Frontal cortex (tissue), 3 donors: ENCODE measurements at regions not wholly inside any gene's neighbourhood (a gene's known extent, or its start where the extent isn't known, plus 50 kb on each side); places are given as distances from the start of the nearest gene placed in this dataset.
"Not testable (repeated sequence)": the region's sequence is repeated elsewhere in the genome, so short reads cannot be mapped to it uniquely, and the experiment has no call there.

Source experiments
- DNase-seq, 2 donors: peaks; one replicate each; pipeline ENCODE4 v3.0.0; 2012; ENCODE audit warnings: low spot score in 2 of 2
- FAIRE-seq: peaks from 2 replicates; lab custom pipeline; 2012; peaks lifted over from hg19 to GRCh38; lab: Jason Lieb, UNC
- donor health status: control.
- donor health status: control.
- donor health status: control.

DNA sequence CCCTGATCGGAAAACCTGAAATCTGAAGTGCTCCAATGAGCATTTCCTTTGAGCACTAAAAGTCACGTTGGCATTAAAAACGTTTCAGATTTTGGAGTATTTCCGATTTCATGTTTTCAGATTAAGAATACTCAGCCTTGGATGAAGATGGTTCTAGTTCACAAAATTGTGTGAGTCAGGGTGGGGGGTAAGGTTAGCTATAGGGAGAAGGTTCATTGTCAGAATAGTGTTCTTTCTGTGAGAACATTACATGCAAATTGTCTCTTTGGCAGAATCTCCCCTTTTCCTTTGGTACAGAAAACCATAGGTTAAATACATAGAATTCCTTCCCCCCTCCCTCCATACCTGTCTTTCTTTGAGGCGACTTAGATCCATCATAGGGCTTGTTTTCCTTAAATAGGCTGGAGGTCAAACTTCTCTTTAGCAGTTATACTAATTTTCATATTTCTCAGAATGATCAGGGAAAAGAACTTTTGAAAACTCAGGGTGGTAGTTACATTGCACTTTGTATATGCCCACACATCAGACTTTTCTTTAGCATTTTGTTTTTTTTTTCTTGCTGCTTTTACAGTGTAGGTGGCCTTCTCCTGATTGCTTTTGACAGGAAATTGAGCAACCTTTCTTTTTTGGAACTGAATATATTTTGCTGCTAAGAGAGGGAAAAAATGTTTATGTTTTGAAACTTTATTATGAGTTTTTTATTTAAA is 503.5 kb downstream of the PCNX1 start:
- DNase-seq, result no peak
- no peak for FAIRE-seq

DNA sequence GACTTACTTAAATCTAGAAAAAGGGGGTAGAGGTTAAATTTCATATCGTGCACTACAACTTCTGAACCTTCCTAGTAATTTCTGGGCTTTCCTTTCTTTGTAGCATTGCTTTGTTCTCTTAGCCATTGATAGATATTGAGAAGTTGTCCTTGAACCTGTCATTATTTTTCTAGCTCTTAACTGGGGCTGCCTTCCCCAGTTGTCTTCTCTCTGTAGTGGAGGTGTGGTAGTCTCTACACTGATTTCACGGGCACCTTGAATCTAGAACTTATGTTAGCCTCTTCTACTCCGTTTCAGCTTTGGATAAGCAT is 504.0 kb downstream of the PCNX1 start:
- FAIRE-seq (no peak), DNase-seq (no peak)

DNA sequence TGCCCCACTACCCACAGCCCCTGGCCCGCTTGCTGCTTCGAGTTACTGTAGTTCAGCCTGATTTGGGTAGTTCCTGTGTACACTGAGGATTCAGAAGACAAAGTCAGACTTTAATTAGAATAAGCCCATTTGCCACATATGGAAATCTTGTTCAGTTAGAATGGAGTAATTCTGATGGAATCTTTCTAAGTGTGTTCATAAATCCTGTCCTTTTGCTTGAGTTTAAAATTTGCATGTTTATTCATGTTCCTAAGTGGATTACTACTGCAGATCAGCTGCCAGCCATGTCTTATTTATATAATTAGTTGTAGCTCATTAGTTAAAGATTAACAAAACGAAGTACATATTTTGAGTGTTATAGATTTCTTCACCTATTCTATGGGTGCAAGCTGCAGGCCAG is 504.5 kb downstream of the PCNX1 start:
- DNase-seq (no peak), FAIRE-seq (no peak)

DNA sequence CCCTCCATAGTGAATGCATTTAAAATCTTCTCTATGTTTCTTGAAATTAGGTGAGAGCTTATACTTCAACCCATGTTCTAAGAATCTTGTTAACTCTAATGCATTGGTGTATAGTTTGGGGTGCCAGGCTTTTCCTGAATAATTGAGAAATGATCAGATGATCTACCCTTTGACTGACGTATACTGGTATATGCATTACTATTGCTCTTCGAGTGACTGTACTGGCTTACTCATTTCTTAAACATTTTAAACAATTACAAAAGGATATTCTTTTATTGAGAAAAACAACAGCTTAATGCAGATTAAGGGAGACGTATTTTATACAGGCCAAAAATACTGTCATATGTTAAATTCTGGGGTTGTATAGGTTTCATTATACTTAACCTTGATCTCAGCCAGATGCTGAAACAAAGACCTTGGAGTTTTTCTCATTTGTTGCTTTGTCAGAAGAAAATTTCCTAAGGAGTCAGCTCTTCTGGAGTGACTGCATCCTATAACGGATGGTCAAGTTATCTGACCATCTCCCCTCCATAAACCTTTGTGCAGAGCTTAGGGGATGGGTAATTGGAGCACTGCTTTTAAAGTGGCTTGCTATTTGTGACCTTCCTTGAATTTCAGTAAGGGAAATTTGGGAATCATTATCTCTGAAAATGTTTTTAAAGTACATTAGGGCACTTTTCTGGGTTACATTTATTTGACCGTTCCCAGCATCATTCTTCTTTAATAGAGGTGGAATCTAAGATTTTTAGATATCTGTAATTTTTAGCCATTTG is 507.6 kb downstream of the PCNX1 start:
- DNase-seq, result no peak

DNA sequence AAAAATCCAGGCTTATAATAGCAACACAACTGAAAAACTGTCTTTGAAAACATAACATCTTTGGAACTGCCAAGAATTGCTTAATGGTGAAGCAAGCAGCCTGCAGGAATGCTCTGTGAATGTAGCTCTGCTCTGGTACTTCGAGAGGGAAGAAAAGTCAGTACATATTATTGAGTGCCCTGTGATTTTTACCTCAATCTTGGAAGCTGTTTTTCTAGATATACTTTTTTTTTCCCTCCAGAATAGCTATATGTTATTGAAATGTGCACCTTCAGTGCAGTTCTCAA is 508.1 kb downstream of the PCNX1 start:
- FAIRE-seq (no peak), DNase-seq (no peak)

More for the DNA sequence above, 507.6 kb downstream of the PCNX1 start:
- FAIRE-seq, result no peak

DNA sequence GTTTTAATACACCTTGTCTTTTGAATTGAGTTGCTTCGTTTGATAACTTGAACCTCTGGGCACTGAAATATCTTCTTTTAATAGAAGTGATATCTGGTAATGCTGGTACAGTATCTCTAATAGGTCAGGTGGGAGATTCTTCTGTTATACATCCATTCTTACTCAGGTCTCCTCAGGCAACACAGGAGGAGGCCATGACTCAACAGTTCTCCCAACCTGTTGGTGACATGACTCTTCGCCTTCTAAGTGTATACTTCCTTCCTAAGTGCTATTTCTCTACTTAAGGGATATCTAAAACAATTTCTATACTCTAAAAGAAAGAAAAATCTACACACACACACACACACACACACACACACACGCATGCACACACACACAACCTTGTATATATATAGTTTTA is 509.1 kb downstream of the PCNX1 start:
- DNase-seq (no peak), FAIRE-seq (no peak)

DNA sequence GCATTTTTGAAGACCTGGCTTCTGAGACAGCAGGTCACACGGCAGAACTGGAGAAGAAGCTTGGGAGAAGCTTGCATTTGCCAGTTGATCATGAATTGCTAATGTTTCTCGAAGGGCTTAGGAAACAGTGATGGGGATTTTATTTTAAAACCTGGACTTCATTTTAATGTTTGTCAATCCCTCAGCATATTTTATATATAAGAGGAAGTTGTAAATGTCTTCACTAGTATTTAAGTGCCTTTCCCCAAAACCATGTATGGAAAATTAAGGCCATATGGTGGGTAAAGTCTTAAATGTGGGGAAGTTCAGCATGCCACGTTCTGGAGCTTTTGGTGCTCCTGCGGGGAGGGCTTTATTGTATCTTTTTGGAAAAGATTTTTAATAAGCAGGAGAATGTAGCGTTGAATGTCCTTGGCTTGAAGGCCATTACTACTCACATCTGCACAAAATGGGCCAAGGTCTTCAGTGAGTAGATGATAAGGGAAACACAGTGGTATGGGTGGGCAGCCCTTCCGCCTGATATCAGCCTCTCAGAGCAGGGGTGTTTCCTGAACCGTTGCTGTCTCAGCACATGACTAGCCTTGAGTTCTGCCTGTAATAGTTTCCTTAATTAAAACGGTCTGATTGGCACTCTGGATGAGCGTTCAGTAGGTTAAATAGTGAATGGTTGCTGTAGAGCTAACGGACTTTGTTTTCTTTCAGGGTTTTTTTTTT is 511.4 kb downstream of the PCNX1 start:
- FAIRE-seq (no peak), DNase-seq (no peak)

DNA sequence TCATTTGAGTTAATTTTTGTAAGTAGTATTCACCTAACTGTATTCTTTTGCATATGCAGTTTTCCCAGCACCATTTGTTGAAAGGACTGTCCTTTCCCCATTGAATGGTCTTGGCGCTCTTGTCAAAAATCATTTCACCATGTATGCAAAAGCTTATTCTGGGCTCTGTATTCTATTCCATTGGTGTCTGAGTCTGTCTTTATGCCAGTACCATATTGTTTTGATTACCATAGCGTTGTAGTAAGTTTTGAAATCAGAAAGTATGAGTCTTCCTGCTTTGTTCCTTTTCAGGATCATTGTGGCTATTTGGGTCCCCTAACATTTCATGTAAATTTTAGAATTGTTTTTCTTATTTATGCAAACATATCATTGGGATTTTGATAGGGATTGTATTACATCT is 508.7 kb upstream of the RGS6 start:
- FAIRE-seq, result no peak

DNA sequence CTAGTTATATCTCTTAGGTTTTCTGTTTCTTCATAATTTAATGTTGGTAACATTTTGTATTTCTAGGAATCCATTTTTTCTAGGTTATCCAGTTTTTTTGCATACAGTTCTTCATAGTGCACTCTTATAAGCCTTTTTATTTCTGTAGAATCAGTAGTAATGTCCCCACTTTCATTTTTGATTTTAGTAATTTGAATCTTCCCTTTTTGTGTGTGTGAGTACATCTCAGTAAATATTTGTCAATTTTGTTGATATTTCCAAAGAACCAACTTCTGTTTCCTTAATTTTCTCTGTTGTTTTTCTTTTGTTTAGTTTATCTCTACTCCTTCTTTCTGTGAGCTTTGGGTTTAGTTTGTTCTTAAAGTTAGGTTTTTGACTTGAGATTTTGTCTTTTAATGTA is 507.3 kb upstream of the RGS6 start:
- no peak for FAIRE-seq

More for the DNA sequence above, 508.7 kb upstream of the RGS6 start:
- no peak for DNase-seq

DNA sequence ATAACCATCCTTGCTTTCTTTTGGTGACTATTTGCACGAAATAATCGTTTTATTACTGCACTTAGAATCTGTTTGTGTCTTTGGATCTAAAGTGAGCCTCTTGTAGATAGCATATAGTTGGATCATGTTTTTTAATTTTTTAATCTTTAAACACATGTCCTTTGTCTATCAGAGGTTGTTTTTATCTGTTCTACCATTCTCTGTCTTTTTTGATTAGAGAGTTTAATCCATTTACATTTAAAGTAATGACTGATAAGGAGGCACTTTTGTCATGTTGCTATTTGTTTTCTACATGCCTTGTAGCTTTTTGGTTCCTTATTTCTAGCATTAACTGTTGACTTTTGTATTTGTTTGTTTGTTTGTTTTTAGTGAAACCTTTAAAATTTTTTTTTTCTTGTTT is 506.2 kb upstream of the RGS6 start:
- DNase-seq (no peak), FAIRE-seq (peak; percentile 33)

More for the DNA sequence above, 507.3 kb upstream of the RGS6 start:
- no peak for DNase-seq

DNA sequence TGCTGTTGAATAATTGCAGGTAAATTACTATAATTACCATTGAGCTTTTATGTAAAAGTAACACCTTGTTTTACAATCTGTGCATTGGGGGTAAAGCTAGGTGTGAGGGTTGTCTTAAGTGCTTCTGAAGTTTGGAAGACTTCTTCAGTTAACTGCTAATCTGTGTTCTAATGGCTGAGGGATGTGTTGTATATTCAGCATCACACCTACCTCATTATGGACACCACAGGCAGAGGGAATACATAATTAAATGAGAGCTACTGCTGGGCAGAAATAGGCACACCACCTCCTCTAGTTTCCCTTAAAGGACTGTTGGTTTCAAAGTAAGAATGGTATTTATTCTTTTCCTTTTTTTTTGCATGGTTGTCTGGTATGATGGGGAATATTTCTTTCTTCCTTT is 502.3 kb upstream of the RGS6 start:
- DNase-seq, result no peak
- FAIRE-seq, result no peak

DNA sequence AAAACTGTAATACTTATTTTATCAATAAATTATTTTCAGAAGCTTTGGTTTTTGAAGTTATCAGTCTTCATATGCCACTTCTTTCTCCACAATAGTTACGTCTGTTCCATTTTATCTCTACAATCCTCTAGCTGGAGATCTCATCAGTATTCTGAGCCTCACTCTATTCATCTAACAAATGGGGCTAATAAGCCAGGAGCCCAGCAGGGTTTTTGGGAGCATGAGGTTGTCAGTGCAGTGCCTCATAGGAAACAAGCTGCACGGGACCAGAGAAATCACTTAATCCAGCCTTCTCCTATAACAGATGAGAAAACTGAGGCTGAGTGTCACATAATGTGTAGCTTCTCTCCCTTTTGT is 501.9 kb upstream of the RGS6 start:
- DNase-seq, result no peak
- no peak for FAIRE-seq

DNA sequence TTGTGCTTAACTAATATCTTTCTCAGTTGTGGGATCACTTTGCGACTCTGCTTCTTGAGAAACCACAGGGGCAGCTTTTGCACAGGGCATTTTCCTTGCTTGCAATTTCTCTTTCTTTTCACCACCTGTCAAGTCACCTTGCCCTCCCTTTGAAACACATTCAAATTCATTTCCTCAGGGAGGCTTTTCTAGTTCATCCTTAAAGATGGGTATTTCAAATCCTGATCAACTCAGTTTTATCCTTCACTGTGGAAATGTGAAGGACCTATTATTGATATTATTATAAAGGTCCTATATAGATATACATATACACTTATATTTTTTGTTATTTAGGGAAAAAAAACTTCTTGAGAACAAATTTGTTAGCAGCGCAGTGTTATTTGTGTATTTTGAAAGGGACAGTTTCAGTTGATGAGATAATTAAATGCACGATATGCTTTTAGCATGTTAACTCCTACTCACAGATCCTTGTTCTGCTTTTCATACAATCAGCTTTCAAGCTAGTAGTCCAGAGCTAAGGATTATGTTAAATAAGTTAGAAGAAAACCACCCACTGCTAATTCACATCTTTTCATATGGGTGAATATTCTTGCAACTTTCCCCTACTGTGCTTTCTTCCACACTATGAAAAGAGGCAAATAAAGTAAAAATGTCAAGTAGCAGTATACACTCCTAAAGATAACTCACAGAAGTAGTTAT is 501.4 kb upstream of the RGS6 start:
- no peak for FAIRE-seq
- DNase-seq, result no peak

DNA sequence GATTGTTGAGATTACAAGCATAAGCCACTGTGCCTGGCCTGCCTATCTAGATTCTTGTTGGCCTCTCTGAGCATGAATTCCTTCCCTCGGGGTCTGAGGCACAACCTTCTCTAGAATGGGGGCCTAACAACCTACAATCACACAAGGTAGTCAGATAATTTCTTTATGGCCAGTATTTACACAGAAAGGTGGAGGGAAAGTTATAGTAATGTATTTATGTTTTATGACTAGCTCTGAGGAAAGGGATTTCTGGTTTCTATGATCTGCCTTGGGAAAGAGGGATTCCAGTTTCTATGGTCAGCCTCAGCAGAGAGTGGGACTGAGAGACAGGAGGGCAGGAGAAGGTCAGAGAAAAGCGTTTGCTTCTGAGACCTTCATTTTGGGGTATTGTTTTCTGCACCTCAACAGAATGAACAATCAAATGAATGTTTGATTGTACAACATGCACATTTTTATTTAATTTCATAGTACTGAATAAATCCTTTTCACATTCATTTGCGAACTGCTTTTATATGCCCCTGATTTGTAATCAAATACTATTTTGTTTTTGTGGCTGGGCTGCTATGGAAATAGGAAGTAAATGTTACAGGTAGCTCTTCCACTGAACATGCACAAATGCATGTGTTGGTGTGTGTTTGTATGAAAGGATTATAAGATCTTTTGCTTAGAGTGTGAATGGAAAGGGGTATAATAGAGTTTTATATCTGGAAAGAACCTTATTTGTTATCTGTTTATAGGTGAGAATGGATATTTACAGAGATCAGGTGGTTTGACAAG is 499.7 kb upstream of the RGS6 start:
- DNase-seq (no peak), FAIRE-seq (no peak)

DNA sequence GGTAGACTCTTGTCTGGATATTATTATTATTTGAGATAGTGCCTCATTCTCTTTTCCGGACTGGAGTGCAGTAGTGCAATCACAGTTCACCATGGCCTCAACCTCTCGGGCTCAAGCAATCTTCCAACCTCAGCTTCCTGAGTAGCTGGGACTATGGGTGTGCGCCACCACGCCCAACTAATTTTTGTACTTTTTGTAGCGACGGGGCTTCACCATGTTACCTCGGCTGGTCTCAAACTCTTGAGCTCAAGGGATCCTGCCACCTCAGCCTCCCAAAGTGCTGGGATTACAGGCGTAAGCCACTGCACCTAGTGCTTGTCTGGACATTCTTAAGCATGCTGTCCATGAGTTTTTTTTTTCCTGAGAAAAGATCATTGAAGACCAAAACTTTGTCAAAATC is 498.9 kb upstream of the RGS6 start:
- no peak for DNase-seq
- FAIRE-seq, result no peak

DNA sequence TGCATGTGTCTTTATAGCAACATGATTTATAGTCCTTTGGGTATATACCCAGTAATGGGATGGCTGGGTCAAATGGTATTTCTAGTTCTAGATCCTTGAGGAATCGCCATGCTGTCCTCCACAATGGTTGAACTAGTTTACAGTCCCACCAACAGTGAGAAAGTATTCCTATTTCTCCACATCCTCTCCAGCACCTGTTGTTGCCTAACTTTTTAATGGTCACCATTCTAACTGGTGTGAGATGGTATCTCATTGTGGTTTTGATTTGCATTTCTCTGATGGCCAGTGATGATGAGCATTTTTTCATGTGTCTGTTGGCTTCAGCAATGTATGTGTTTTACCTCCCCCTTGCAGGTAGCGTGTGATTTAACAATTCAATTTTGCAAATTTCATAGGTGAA is 496.6 kb upstream of the RGS6 start:
- DNase-seq, FAIRE-seq: not testable (repeated sequence)

DNA sequence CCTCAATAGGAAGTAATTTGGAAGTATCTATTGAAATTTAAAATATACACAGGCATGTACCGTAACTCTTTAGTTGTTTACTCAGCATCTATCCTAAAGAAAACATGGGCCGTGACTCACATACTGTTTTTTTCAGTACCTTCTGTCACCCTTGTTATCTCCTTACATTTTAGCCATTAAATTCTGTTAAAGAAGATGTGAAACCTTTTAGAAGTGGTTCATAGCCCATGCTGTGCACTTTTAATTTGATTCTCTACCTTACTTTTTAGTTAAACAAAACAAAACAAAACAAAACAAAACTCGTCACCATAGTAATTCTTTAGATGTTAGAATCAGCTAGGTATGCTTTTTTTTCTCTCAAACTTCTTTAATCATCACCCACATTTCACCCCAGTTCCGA is 494.4 kb upstream of the RGS6 start:
- DNase-seq (no peak), FAIRE-seq (no peak)

DNA sequence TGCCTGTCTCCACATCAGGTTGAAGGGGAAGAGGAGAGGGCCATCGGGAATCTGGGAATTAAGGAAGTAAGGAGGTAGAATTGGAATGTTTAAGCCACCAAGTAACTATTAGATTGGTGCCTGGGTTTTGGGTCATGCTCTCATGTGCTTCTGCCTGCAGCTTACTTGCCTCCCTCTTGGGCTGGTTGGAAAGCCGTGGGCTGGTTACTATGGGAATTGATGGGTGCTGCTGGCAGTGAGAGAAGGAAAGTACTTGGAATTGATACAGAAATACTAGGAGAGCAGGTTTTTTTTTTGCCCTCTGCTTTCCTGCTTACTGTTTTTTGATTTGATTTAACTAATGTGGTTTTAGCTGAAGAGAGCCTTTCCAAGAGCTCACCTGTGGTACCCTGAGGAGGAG is 493.5 kb upstream of the RGS6 start:
- no peak for FAIRE-seq
- DNase-seq, result no peak

DNA sequence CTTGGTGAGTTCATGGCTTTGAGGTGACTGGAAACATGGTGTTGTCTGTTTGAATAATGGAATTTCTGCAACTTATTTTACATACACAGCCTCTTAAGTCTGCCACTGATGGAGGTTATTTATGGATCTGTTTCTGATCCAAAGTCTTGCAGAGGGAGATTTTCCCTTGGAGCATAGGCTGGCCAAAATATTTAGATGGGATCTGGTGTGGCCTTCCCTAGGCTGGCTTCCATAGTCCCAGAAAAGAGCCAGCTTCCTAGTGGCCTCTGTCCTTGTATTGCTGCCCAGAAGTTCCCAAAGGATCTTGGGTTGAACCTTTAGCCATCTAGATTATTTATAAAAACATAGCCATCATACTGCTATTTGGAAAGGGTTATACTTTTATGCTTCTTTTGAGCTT is 491.1 kb upstream of the RGS6 start:
- no peak for FAIRE-seq

More for the DNA sequence above, 491.1 kb upstream of the RGS6 start:
- DNase-seq, result no peak
